Fibroblast of lung (primary cell): ENCODE measurements at regions not wholly inside any gene's neighbourhood (a gene's known extent, or its start where the extent isn't known, plus 50 kb on each side); places are given as distances from the start of the nearest gene placed in this dataset.

Experiments
- CTCF ChIP-seq, 2 donors: IDR thresholded peaks in 1 of 2; conservative IDR thresholded peaks in 1 of 2; 1 replicate in 1 of 2; 2 replicates in 1 of 2; pipeline ENCODE4 v1.5.1; 2011 to 2012; ENCODE audit warnings: low read length in 2 of 2, control low read depth in 1 of 2, inconsistent platforms in 1 of 2, low read depth in 1 of 2, mild to moderate bottlenecking in 1 of 2
- EZH2 ChIP-seq: IDR thresholded peaks from 2 replicates; pipeline ENCODE4 v1.5.1; 2012; ENCODE audit warnings: low read length, control low read depth, mild to moderate bottlenecking; ENCODE audit errors: missing control alignments

- TF ChIP-seq CTCF (conservative IDR thresholded peaks at IDR 0.05 in 1 of 2, IDR thresholded peaks at IDR 0.05 in 1 of 2; ENCODE audit: low read depth in 1 of 2, low read length in 2 of 2) (no peak), EZH2 (no peak)
These were observed 890.5 kb downstream of the UQCRFS1 start for GRCh38 chr19:28322491-28322890.
